Tibial nerve (tissue), 4 donors: ENCODE measurements at regions not wholly inside any gene's neighbourhood (a gene's known extent, or its start where the extent isn't known, plus 50 kb on each side); places are given as distances from the start of the nearest gene placed in this dataset.

Experiments
- DNase-seq, 2 donors: peaks; one replicate each; pipeline ENCODE4 v3.0.0-alpha.2; 2019; ENCODE audit warnings: low spot score in 2 of 2
- H3K27ac ChIP-seq, 4 donors: fragments of 200-600 bp; sonication (generic) in 3 of 4; one replicate each; pipeline ENCODE4 v1.5.1; 2017 to 2019; ENCODE audit warnings: mild to moderate bottlenecking in 1 of 4
- H3K27me3 ChIP-seq, 2 donors: fragments of 200-600 bp; sonication (generic) in 1 of 2; one replicate each; pipeline versions ENCODE4 v1.5.1 to v1.6.0; 2017 to 2019
- H3K36me3 ChIP-seq, 3 donors: fragments of 200-600 bp; sonication (generic); one replicate each; pipeline ENCODE4 v1.5.1; 2018 to 2019
- H3K4me1 ChIP-seq, 4 donors: fragments of 200-600 bp; sonication (generic) in 3 of 4; one replicate each; pipeline ENCODE4 v1.5.1; 2017 to 2019
- H3K4me3 ChIP-seq, 4 donors: fragments of 200-600 bp; sonication (generic) in 3 of 4; one replicate each; pipeline ENCODE4 v1.5.1; 2017 to 2019; ENCODE audit warnings: mild to moderate bottlenecking in 1 of 4, moderate library complexity in 1 of 4
- H3K9me3 ChIP-seq, 4 donors: fragments of 200-600 bp; sonication (generic) in 3 of 4; one replicate each; pipeline ENCODE4 v1.5.1; 2017 to 2019
- EP300 ChIP-seq, 2 donors: sonication (generic); formaldehyde crosslinking; IDR thresholded peaks; one replicate each; pipeline ENCODE4 v1.6.1; 2017; ENCODE audit warnings: antibody characterized with exemption in 2 of 2, mild to moderate bottlenecking in 1 of 2
- POLR2A ChIP-seq, 2 donors: fragments of 450-650 bp; IDR thresholded peaks; one replicate each; pipeline ENCODE4 v1.6.1; 2017; ENCODE audit warnings: antibody characterized with exemption in 2 of 2, mild to moderate bottlenecking in 2 of 2, moderate library complexity in 2 of 2
- whole genome bisulfite sequencing, 2 donors: methylation state at CpG; one replicate each; pipeline ENCODE4 v1.1.5; 2018; 5-methylcytosine and 5-hydroxymethylcytosine counted together
- TF ChIP-seq, protein P1 (sequence below), 5 experiments: fragments of 200-600 bp in 3 of 5; fragments of 450-650 bp in 2 of 5; sonication (generic) in 3 of 5; IDR thresholded peaks; one replicate each; pipeline ENCODE4 v1.5.1; 2016 to 2019; ENCODE audit warnings: antibody characterized with exemption in 5 of 5, mild to moderate bottlenecking in 3 of 5, moderate library complexity in 2 of 5

DNA sequence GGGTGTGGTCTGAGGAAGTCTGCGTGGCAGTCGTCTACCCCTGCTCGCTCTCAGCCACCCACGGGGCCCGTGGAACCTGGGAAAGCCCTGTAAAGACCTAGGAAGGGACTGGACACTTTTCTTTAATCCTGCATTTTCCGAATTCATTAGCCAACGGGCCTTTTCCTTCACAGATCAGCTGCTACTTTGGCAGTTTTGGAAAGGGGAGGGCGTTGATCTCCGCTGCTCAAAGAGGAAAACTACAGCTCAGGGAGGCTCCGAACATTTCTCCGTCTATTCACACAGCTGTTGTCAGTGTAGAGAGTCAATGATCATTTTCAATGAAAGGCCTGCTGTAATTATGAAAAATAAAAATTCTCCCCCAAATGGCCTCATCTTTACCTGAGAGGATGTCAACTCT is 450.1 kb upstream of the MKI67 start:
- H3K4me3 ChIP-seq = no peak overlapping the region
- WGBS, 2 donors = 87 to 91% methylated on average over 11 of the region's 11 CpGs
- no peak for TF ChIP-seq EP300 (IDR thresholded peaks at IDR 0.05)
- TF ChIP-seq, protein P1, sequence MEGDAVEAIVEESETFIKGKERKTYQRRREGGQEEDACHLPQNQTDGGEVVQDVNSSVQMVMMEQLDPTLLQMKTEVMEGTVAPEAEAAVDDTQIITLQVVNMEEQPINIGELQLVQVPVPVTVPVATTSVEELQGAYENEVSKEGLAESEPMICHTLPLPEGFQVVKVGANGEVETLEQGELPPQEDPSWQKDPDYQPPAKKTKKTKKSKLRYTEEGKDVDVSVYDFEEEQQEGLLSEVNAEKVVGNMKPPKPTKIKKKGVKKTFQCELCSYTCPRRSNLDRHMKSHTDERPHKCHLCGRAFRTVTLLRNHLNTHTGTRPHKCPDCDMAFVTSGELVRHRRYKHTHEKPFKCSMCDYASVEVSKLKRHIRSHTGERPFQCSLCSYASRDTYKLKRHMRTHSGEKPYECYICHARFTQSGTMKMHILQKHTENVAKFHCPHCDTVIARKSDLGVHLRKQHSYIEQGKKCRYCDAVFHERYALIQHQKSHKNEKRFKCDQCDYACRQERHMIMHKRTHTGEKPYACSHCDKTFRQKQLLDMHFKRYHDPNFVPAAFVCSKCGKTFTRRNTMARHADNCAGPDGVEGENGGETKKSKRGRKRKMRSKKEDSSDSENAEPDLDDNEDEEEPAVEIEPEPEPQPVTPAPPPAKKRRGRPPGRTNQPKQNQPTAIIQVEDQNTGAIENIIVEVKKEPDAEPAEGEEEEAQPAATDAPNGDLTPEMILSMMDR (IDR thresholded peaks at IDR 0.05) = no peak
- no peak for TF ChIP-seq POLR2A (IDR thresholded peaks at IDR 0.05)
- no peaks in the 10 kb centered on the region for H3K36me3 ChIP-seq
- no peak for DNase-seq
- no peaks in the 10 kb centered on the region for H3K9me3 ChIP-seq
- H3K27ac ChIP-seq = no peak overlapping the region
- no peaks in the 10 kb centered on the region for H3K4me1 ChIP-seq
- no peaks in the 10 kb centered on the region for H3K27me3 ChIP-seq

DNA sequence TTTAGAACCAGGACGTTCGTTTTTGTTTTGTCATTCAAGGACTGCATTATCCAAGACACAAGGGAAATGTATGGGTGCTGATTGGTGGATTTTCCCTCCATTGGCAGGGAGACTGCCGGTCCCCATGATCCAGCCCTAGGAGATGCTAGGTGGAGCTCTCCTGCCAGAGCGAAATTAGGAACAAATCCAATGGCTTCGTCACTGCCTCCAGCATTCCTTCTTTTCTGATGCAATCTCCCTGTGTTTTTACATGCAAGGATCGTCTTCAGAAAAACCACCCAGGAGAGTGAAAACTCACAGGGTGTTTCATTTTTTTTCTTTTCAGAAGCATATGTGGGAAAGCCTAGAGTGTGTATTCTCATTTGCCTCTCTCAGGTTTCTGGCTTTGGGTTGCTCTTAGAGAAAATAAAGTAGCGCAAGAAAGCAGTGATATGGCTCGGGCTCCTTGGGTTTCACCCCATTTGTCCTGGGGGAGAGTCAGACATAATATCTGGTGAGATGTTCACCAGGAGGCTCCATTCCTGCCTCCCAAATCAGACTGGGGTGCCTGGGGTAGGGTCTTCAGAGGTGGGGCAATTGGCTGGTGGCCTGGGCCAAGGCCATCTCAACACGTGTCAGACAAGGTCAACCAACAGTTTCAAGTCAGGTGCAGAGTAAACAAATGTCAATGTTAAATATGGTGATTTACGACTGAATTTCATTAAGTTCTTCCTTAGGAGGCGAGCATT is 450.9 kb upstream of the MKI67 start:
- DNase-seq = peak in 1 of 2 donors; percentile 19
- Histone ChIP-seq H3K27me3 (no peaks in the 10 kb centered on the region), H3K4me3 (no peak overlapping the region), H3K9me3 (no peaks in the 10 kb centered on the region), H3K4me1 (no peaks in the 10 kb centered on the region), H3K36me3 (no peaks in the 10 kb centered on the region), H3K27ac (no peak overlapping the region)
- TF ChIP-seq EP300 (IDR thresholded peaks at IDR 0.05) (no peak), POLR2A (IDR thresholded peaks at IDR 0.05) (no peak)
- TF ChIP-seq, protein P1 (IDR thresholded peaks at IDR 0.05) = no peak
- 69 to 78% methylated on average over 11 of the region's 11 CpGs for WGBS, 2 donors

DNA sequence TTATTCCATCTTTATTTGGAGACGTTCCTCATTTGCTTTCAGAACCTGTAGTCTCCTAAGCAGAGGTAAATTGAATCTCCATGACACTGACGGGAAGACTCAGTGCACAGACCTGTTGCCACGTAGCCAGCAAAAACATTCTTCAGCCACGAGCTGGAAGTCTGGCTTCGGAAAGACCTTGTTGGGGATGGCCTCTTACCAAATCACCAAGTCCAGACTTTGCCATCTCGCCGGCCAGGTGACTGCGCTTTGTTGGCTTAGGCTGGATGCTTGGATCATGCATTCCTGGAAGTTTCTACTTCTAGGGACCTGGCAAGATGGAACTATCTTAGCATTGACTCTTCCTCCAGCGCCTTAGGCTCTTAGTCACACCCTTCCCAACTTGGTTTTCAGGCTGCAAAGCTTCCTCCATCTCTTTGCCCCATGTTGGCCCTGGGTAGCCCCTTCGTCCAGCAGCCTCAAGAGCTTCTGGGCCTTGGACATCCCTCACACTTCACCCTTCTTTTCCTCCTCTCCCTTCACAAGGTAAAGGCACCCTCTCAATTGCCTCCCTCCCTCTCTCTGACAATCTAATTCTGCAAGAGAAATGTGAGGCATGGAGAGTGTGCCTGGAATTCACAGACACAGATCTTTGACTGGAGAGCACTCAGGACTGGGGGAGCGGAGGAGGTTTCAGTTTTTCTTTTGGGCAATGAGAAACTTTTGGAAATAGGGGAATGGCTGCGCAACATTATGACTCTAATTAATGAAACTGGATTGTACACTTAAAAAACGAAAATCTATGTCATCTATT is 451.9 kb upstream of the MKI67 start:
- Histone ChIP-seq H3K27ac (no peak overlapping the region), H3K36me3 (no peaks in the 10 kb centered on the region), H3K4me3 (no peak overlapping the region), H3K9me3 (no peaks in the 10 kb centered on the region), H3K27me3 (no peaks in the 10 kb centered on the region), H3K4me1 (no peaks in the 10 kb centered on the region)
- no peak for DNase-seq
- WGBS, 2 donors = 94% methylated on average over 13 of the region's 13 CpGs
- TF ChIP-seq EP300 (IDR thresholded peaks at IDR 0.05) = no peak
- no peak for TF ChIP-seq POLR2A (IDR thresholded peaks at IDR 0.05)

DNA sequence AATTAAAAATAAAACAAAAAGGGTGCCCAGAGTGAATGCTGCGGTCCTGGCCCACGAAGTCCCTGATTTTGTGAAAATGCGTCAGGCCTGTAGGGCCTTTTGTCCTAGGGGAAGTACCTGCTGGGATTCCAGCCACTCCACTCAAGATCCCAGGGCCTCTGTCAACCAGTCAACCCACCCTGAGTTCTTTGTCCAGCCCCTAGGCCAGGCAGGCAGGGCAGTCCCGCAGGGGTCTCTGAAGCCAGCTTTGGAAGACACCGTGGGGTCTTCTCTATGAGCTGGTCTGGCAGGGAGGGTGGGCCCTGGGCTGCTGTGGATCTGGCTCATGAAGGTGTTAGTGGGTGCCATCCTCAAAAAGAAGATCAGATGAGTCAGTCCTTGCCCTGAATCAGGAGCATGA is 452.5 kb upstream of the MKI67 start:
- no peaks in the 10 kb centered on the region for H3K36me3 ChIP-seq
- no peak for TF ChIP-seq EP300 (IDR thresholded peaks at IDR 0.05)
- TF ChIP-seq, protein P1 (IDR thresholded peaks at IDR 0.05) = no peak
- no peak for TF ChIP-seq POLR2A (IDR thresholded peaks at IDR 0.05)
- H3K9me3 ChIP-seq = no peaks in the 10 kb centered on the region
- 88 to 91% methylated on average over 5 of the region's 5 CpGs for WGBS, 2 donors
- no peak overlapping the region for H3K27ac ChIP-seq
- H3K4me1 ChIP-seq = no peaks in the 10 kb centered on the region
- DNase-seq = no peak
- H3K27me3 ChIP-seq = no peaks in the 10 kb centered on the region
- no peak overlapping the region for H3K4me3 ChIP-seq

DNA sequence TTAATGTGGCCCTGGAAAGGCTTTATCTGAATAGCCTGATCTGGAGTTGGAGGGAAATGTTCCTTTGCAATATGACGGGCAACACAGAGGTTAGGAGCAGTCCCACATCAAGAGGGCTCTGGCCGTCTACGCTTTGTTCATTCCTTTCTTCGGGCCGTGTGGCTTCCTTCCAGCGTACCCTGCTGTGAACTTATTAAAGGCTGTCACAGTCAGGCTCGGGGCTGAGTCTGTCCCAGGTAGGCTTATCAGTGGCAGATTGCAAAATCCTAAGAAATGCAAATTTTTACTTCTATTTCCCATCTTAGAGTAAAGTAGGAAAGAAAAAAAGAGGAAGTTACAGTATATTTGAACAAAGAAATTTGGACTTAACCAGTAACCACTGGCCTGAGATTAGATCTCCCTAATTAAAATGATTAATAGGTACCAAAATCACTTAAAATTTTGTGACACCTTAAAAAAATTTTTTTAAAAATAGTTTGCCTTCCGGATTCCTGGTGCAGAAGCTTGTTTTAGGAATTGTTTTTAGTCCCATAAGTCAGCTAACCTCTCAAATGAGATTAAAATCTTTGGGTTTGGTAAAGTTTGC is 453.1 kb upstream of the MKI67 start:
- H3K4me3 ChIP-seq = no peak overlapping the region
- 67 to 72% methylated on average over 8 of the region's 8 CpGs for WGBS, 2 donors

More for the DNA sequence above, 453.1 kb upstream of the MKI67 start:
- no peak overlapping the region for H3K27ac ChIP-seq
- H3K27me3 ChIP-seq = no peaks in the 10 kb centered on the region
- no peak for DNase-seq
- no peaks in the 10 kb centered on the region for H3K36me3 ChIP-seq
- no peaks in the 10 kb centered on the region for H3K9me3 ChIP-seq
- H3K4me1 ChIP-seq = no peaks in the 10 kb centered on the region
- TF ChIP-seq POLR2A (IDR thresholded peaks at IDR 0.05) (no peak), EP300 (IDR thresholded peaks at IDR 0.05) (no peak)
- TF ChIP-seq, protein P1 (IDR thresholded peaks at IDR 0.05) = no peak
